Subcutaneous abdominal adipose tissue (tissue), 5 donors: ENCODE measurements at regions not wholly inside any gene's neighbourhood (a gene's known extent, or its start where the extent isn't known, plus 50 kb on each side); places are given as distances from the start of the nearest gene placed in this dataset.
"Not testable (repeated sequence)": the region's sequence is repeated elsewhere in the genome, so short reads cannot be mapped to it uniquely, and the experiment has no call there.

Source experiments
- H3K27ac ChIP-seq: one replicate; pipeline ENCODE4 v1.7.0; 2013; ENCODE audit warnings: low read depth, mild to moderate bottlenecking, inconsistent platforms, low read length, moderate library complexity
- H3K27me3 ChIP-seq, 5 donors: one replicate each; pipeline ENCODE4 v1.7.0; 2013; ENCODE audit warnings: low read length in 5 of 5, inconsistent platforms in 1 of 5; ENCODE audit not compliant: control insufficient read depth in 5 of 5, insufficient read depth in 4 of 5
- H3K36me3 ChIP-seq, 5 donors: one replicate each; pipeline ENCODE4 v1.7.0; 2013; ENCODE audit warnings: low read length in 5 of 5; ENCODE audit not compliant: control insufficient read depth in 5 of 5, insufficient read depth in 5 of 5
- H3K4me1 ChIP-seq, 5 donors: one replicate each; pipeline ENCODE4 v1.7.0; 2013; ENCODE audit warnings: low read length in 5 of 5, mild to moderate bottlenecking in 3 of 5, moderate library complexity in 1 of 5; ENCODE audit not compliant: control insufficient read depth in 5 of 5, insufficient read depth in 5 of 5
- H3K4me3 ChIP-seq, 5 donors: one replicate each; pipeline ENCODE4 v1.7.0; 2013; ENCODE audit warnings: low read length in 5 of 5, low read depth in 1 of 5
- H3K9ac ChIP-seq, 5 donors: one replicate each; pipeline ENCODE4 v1.7.0; 2013; ENCODE audit warnings: low read length in 5 of 5, mild to moderate bottlenecking in 4 of 5, moderate library complexity in 3 of 5
- H3K9me3 ChIP-seq, 5 donors: one replicate each; pipeline ENCODE4 v1.7.0; 2013; ENCODE audit warnings: low read length in 5 of 5; ENCODE audit not compliant: control insufficient read depth in 5 of 5
- donor health status: healthy.
- donor health status: healthy.
- donor health status: healthy.
- donor health status: healthy.
- donor health status: healthy.

GRCh38 chr21:25155020-25155419, 452.3 kb downstream of the MRPL39 start:
- H3K36me3 ChIP-seq, H3K9ac ChIP-seq, H3K4me1 ChIP-seq, H3K4me3 ChIP-seq, H3K9me3 ChIP-seq, H3K27ac ChIP-seq, H3K27me3 ChIP-seq: not testable (repeated sequence)

- Histone ChIP-seq H3K4me1 (no peaks in the 10 kb centered on the region), H3K36me3 (no peaks in the 10 kb centered on the region), H3K4me3 (no peak overlapping the region), H3K27ac (no peak overlapping the region), H3K27me3 (no peaks in the 10 kb centered on the region), H3K9me3 (no peaks in the 10 kb centered on the region), H3K9ac (no peak overlapping the region)
Observed at GRCh38 chr21:25149022-25149421, 458.3 kb downstream of the MRPL39 start.

- Histone ChIP-seq H3K27me3 (no peaks in the 10 kb centered on the region), H3K4me3 (no peak overlapping the region), H3K9me3 (peaks cover 0 to 2% (median 0%) of the 10 kb centered on the region in 5 donors), H3K36me3 (no peaks in the 10 kb centered on the region), H3K4me1 (no peaks in the 10 kb centered on the region), H3K27ac (no peak overlapping the region), H3K9ac (no peak overlapping the region)
Observed at GRCh38 chr21:25139414-25139813, 467.9 kb downstream of the MRPL39 start.

GRCh38 chr21:25133939-25134338, 473.3 kb downstream of the MRPL39 start:
- no peak overlapping the region for H3K4me3 ChIP-seq
- H3K4me1 ChIP-seq: no peaks in the 10 kb centered on the region
- H3K36me3 ChIP-seq: no peaks in the 10 kb centered on the region
- no peak overlapping the region for H3K9ac ChIP-seq
- H3K27me3 ChIP-seq: no peaks in the 10 kb centered on the region
- peaks cover 0 to 4% (median 0%) of the 10 kb centered on the region in 5 donors for H3K9me3 ChIP-seq
- no peak overlapping the region for H3K27ac ChIP-seq

GRCh38 chr21:25127811-25128210, 479.5 kb downstream of the MRPL39 start:
- no peak overlapping the region for H3K9ac ChIP-seq
- no peaks in the 10 kb centered on the region for H3K36me3 ChIP-seq
- H3K4me1 ChIP-seq: no peaks in the 10 kb centered on the region
- H3K4me3 ChIP-seq: no peak overlapping the region
- H3K27ac ChIP-seq: no peak overlapping the region
- H3K9me3 ChIP-seq: peaks cover 0 to 4% (median 0%) of the 10 kb centered on the region in 5 donors
- no peaks in the 10 kb centered on the region for H3K27me3 ChIP-seq

GRCh38 chr21:25127007-25127406, 480.3 kb downstream of the MRPL39 start:
- Histone ChIP-seq H3K9ac (no peak overlapping the region), H3K27me3 (no peaks in the 10 kb centered on the region), H3K9me3 (peaks cover 0 to 2% (median 0%) of the 10 kb centered on the region in 5 donors), H3K4me3 (no peak overlapping the region), H3K27ac (no peak overlapping the region), H3K36me3 (no peaks in the 10 kb centered on the region), H3K4me1 (no peaks in the 10 kb centered on the region)

GRCh38 chr21:25126564-25126963, 480.7 kb downstream of the MRPL39 start:
- Histone ChIP-seq H3K4me3 (no peak overlapping the region), H3K36me3 (no peaks in the 10 kb centered on the region), H3K4me1 (no peaks in the 10 kb centered on the region), H3K27ac (no peak overlapping the region), H3K27me3 (no peaks in the 10 kb centered on the region), H3K9me3 (peaks cover 0 to 2% (median 0%) of the 10 kb centered on the region in 5 donors), H3K9ac (no peak overlapping the region)

- H3K27ac ChIP-seq: no peak overlapping the region
- no peaks in the 10 kb centered on the region for H3K4me1 ChIP-seq
- H3K36me3 ChIP-seq: no peaks in the 10 kb centered on the region
- H3K4me3 ChIP-seq: no peak overlapping the region
- no peak overlapping the region for H3K9ac ChIP-seq
- no peaks in the 10 kb centered on the region for H3K27me3 ChIP-seq
- H3K9me3 ChIP-seq: no peaks in the 10 kb centered on the region
Observed at GRCh38 chr21:25118648-25119047, 488.6 kb downstream of the MRPL39 start.

- Histone ChIP-seq H3K9ac (no peak overlapping the region), H3K9me3 (no peaks in the 10 kb centered on the region), H3K27me3 (no peaks in the 10 kb centered on the region), H3K4me3 (no peak overlapping the region), H3K27ac (no peak overlapping the region), H3K4me1 (no peaks in the 10 kb centered on the region), H3K36me3 (no peaks in the 10 kb centered on the region)
Observed at GRCh38 chr21:25115021-25115420, 492.3 kb downstream of the MRPL39 start.

GRCh38 chr21:25107708-25108107, 499.6 kb downstream of the MRPL39 start:
- H3K4me3 ChIP-seq: no peak overlapping the region
- no peak overlapping the region for H3K9ac ChIP-seq
- H3K4me1 ChIP-seq: no peaks in the 10 kb centered on the region
- H3K9me3 ChIP-seq: peaks cover 0 to 3% (median 0%) of the 10 kb centered on the region in 5 donors
- no peak overlapping the region for H3K27ac ChIP-seq
- H3K36me3 ChIP-seq: no peaks in the 10 kb centered on the region
- no peaks in the 10 kb centered on the region for H3K27me3 ChIP-seq
